Nephron (organoid): ENCODE measurements at regions not wholly inside any gene's neighbourhood (a gene's known extent, or its start where the extent isn't known, plus 50 kb on each side); places are given as distances from the start of the nearest gene placed in this dataset.
A peak's percentile ranks its signal among the peaks of the same experiment; 100 is the strongest.
"Not testable (repeated sequence)": the region's sequence is repeated elsewhere in the genome, so short reads cannot be mapped to it uniquely, and the experiment has no call there.

Experiments used
- H3K27ac Mint-ChIP-seq, 3 experiments: 2 replicates each; pipeline ENCODE4 v1.8.0; 2020; ENCODE audit warnings: mixed read lengths in 3 of 3, mild to moderate bottlenecking in 2 of 3, moderate library complexity in 1 of 3
- H3K27me3 Mint-ChIP-seq: 2 replicates; pipeline ENCODE4 v1.8.0; 2021; ENCODE audit warnings: low read depth, mild to moderate bottlenecking, moderate library complexity, mixed read lengths
- H3K36me3 Mint-ChIP-seq: 2 replicates; pipeline ENCODE4 v1.8.0; 2020; ENCODE audit warnings: low read depth, mixed read lengths
- H3K4me1 Mint-ChIP-seq: 2 replicates; pipeline ENCODE4 v1.8.0; 2020; ENCODE audit warnings: mixed read lengths
- H3K4me3 Mint-ChIP-seq, 3 experiments: 2 replicates each; pipeline ENCODE4 v1.8.0; 2020; ENCODE audit warnings: mild to moderate bottlenecking in 3 of 3, mixed read lengths in 3 of 3, moderate library complexity in 2 of 3
- H3K9me3 Mint-ChIP-seq: 2 replicates; pipeline ENCODE4 v1.8.0; 2020; ENCODE audit warnings: mixed read lengths
- TF ChIP-seq, protein P1 (sequence below), 3 experiments: fragments of 200-600 bp; sonication (generic); IDR thresholded peaks; one replicate each; pipeline ENCODE4 v1.5.0; 2021; ENCODE audit warnings: antibody characterized with exemption in 3 of 3; ENCODE audit not compliant: unreplicated experiment in 3 of 3

- TF ChIP-seq, protein P1, sequence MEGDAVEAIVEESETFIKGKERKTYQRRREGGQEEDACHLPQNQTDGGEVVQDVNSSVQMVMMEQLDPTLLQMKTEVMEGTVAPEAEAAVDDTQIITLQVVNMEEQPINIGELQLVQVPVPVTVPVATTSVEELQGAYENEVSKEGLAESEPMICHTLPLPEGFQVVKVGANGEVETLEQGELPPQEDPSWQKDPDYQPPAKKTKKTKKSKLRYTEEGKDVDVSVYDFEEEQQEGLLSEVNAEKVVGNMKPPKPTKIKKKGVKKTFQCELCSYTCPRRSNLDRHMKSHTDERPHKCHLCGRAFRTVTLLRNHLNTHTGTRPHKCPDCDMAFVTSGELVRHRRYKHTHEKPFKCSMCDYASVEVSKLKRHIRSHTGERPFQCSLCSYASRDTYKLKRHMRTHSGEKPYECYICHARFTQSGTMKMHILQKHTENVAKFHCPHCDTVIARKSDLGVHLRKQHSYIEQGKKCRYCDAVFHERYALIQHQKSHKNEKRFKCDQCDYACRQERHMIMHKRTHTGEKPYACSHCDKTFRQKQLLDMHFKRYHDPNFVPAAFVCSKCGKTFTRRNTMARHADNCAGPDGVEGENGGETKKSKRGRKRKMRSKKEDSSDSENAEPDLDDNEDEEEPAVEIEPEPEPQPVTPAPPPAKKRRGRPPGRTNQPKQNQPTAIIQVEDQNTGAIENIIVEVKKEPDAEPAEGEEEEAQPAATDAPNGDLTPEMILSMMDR (IDR thresholded peaks at IDR 0.05; ENCODE audit: unreplicated experiment in 3 of 3): no peak
- Mint-ChIP-seq H3K36me3 (no peaks in the 10 kb centered on the region), H3K27ac (no peak overlapping the region), H3K27me3 (peaks cover 4% of the 10 kb centered on the region), H3K4me1 (no peaks in the 10 kb centered on the region), H3K4me3 (no peak overlapping the region), H3K9me3 (no peaks in the 10 kb centered on the region)
Measured at GRCh38 chr3:22441711-22442110, 690.7 kb upstream of the ZNF385D start.

- Mint-ChIP-seq H3K9me3 (peaks cover 2% of the 10 kb centered on the region), H3K4me3 (no peak overlapping the region), H3K27me3 (peaks cover 4% of the 10 kb centered on the region), H3K27ac (no peak overlapping the region), H3K36me3 (no peaks in the 10 kb centered on the region), H3K4me1 (no peaks in the 10 kb centered on the region)
- TF ChIP-seq, protein P1 (IDR thresholded peaks at IDR 0.05; ENCODE audit: unreplicated experiment in 3 of 3): no peak
Measured at GRCh38 chr3:22443571-22444233, 692.7 kb upstream of the ZNF385D start.

GRCh38 chr3:22445336-22445735, 694.3 kb upstream of the ZNF385D start:
- H3K9me3 Mint-ChIP-seq, H3K27me3 Mint-ChIP-seq, H3K36me3 Mint-ChIP-seq, H3K4me3 Mint-ChIP-seq, H3K4me1 Mint-ChIP-seq, H3K27ac Mint-ChIP-seq: not testable (repeated sequence)

- peaks cover 2% of the 10 kb centered on the region for H3K9me3 Mint-ChIP-seq
- peaks cover 2% of the 10 kb centered on the region for H3K27me3 Mint-ChIP-seq
- H3K27ac Mint-ChIP-seq: peak overlapping the region; percentile 15 to 51 (median 26)
- no peak overlapping the region for H3K4me3 Mint-ChIP-seq
- peaks cover 25% of the 10 kb centered on the region for H3K4me1 Mint-ChIP-seq
- H3K36me3 Mint-ChIP-seq: no peaks in the 10 kb centered on the region
- TF ChIP-seq, protein P1 (IDR thresholded peaks at IDR 0.05; ENCODE audit: unreplicated experiment in 3 of 3): no peak
Measured at GRCh38 chr3:22450786-22451400, 699.9 kb upstream of the ZNF385D start.

DNA sequence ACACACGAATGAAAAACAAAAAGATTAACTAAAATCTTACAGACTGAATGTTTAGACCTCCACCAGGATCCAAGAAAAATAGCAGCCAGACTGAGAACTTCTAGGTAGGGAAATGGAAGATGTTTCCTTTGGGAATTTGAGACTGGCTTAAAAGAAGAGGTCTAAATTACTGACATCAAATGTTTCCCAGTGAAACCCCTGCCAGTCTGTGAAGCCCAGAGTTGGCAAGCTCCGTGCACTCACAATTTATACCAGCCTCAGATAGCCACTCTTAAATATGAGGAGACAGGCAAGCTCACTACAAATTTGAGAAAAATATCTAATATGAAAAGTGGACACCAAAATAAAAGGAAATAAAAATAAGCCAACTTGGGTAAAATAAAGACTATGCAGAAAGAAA, 700.5 kb upstream of the ZNF385D start:
- Mint-ChIP-seq H3K36me3 (no peaks in the 10 kb centered on the region), H3K27me3 (peaks cover 5% of the 10 kb centered on the region), H3K9me3 (peaks cover 2% of the 10 kb centered on the region), H3K27ac (peak overlapping the region; percentile 15 to 51 (median 26)), H3K4me1 (peaks cover 25% of the 10 kb centered on the region), H3K4me3 (no peak overlapping the region)
- TF ChIP-seq, protein P1 (IDR thresholded peaks at IDR 0.05; ENCODE audit: unreplicated experiment in 3 of 3): no peak

DNA sequence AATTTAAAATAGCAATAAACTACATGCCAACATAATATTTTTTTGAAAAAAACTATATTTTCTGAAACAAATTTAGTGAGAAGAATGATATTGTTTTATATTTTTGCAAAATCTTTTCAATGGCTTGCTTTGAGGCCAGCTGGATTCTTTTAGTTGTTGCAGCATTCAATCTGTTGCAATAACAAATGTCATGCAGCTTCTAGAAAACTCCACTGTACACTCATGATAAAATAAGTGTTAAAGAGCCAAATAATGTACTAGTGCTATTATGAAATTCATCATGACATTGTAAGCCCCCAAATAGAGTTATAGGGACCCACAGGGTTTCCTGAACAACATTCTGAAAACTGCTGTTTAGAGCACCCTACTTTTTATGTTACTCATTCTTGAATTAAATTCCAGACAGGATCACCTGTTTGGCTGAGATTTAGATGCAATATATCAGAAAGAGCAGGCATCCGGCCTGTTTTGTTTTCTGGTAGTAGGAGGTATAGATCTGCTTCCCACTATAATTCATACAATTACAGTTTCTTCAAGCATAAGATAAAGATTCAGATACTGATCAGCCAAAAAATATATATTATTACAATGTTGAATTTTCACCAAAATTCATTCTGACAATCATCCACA, 703.0 kb upstream of the ZNF385D start:
- Mint-ChIP-seq H3K27me3 (peaks cover 5% of the 10 kb centered on the region), H3K4me3 (no peak overlapping the region), H3K36me3 (no peaks in the 10 kb centered on the region), H3K27ac (no peak overlapping the region), H3K9me3 (no peaks in the 10 kb centered on the region), H3K4me1 (peaks cover 25% of the 10 kb centered on the region)
- TF ChIP-seq, protein P1 (IDR thresholded peaks at IDR 0.05; ENCODE audit: unreplicated experiment in 3 of 3): no peak
